Caco-2 (cell line): ENCODE measurements at regions not wholly inside any gene's neighbourhood (a gene's known extent, or its start where the extent isn't known, plus 50 kb on each side); places are given as distances from the start of the nearest gene placed in this dataset.

Experiments
- BruUV-seq: library from RNA; stranded (reverse); fragments of 400-500 nt; replicated peaks from 2 replicates; lab custom pipeline; 2021; lab: Mats Ljungman, UMichigan
- CTCF ChIA-PET: fragments of 300-600 bp; sonication (Branson Sonifier 250); formaldehyde crosslinking; loops from one replicate; lab custom pipeline; 2022; ENCODE audit warnings: antibody characterized with exemption; lab: Charles Lee
- POLR2A ChIA-PET: fragments of 300-600 bp; sonication (Branson Sonifier 250); formaldehyde crosslinking; loops from one replicate; lab custom pipeline; 2022; ENCODE audit warnings: antibody characterized with exemption; lab: Charles Lee
- DNase-seq, 2 experiments: peaks; one replicate each; pipeline versions ENCODE4 v3.0.0 to v3.0.0-alpha.2; 2020 to 2022
- H3K27me3 ChIP-seq: replicated peaks from 2 replicates; pipeline ENCODE4 v1.6.0; 2011; ENCODE audit warnings: low read length; ENCODE audit not compliant: control insufficient read depth, insufficient read depth
- H3K36me3 ChIP-seq: 2 replicates; pipeline ENCODE4 v1.5.1; 2011; ENCODE audit warnings: low read length; ENCODE audit not compliant: control insufficient read depth, insufficient read depth
- H3K4me1 ChIP-seq: fragments of 250-450 bp; sonication (Bioruptor Pico); 2 replicates; pipeline ENCODE4 v1.5.1; 2020; ENCODE audit warnings: mild to moderate bottlenecking
- H3K4me3 ChIP-seq: 2 replicates; pipeline ENCODE4 v1.5.1; 2011; ENCODE audit warnings: low read depth, mild to moderate bottlenecking, control low read depth, low read length
- H3K9me3 ChIP-seq: fragments of 250-450 bp; sonication (Bioruptor Pico); 2 replicates; pipeline ENCODE4 v1.5.1; 2020; ENCODE audit warnings: mild to moderate bottlenecking, moderate library complexity
- H3K27ac Mint-ChIP-seq: one replicate; pipeline ENCODE4 v1.8.0; 2022; ENCODE audit warnings: mixed read lengths; ENCODE audit not compliant: unreplicated experiment
- H3K27me3 Mint-ChIP-seq: one replicate; pipeline ENCODE4 v1.8.0; 2022; ENCODE audit warnings: mixed read lengths; ENCODE audit not compliant: insufficient read depth, unreplicated experiment
- H3K36me3 Mint-ChIP-seq: one replicate; pipeline ENCODE4 v1.8.0; 2022; ENCODE audit warnings: mild to moderate bottlenecking, mixed read lengths; ENCODE audit not compliant: insufficient read depth, unreplicated experiment
- H3K4me1 Mint-ChIP-seq: one replicate; pipeline ENCODE4 v1.8.0; 2022; ENCODE audit warnings: low read depth, mixed read lengths; ENCODE audit not compliant: unreplicated experiment
- H3K4me3 Mint-ChIP-seq: one replicate; pipeline ENCODE4 v1.8.0; 2022; ENCODE audit warnings: mild to moderate bottlenecking, moderate library complexity, mixed read lengths; ENCODE audit not compliant: unreplicated experiment
- H3K9me3 Mint-ChIP-seq: one replicate; pipeline ENCODE4 v1.8.0; 2022; ENCODE audit warnings: mixed read lengths; ENCODE audit not compliant: unreplicated experiment
- intact Hi-C: fragments of 100-400 bp; cut with micrococcal nuclease; formaldehyde crosslinking; loops from one replicate; pipeline ENCODE4 v1.10.0; 2022; ENCODE audit not compliant: unreplicated experiment
- TF ChIP-seq, protein P1 (sequence below), 2 experiments: fragments of 200-600 bp in 1 of 2; IDR thresholded peaks; 1 replicate in 1 of 2; 2 replicates in 1 of 2; pipeline versions ENCODE4 v1.5.1 to v1.8.0; 2011 to 2022; ENCODE audit warnings: antibody characterized with exemption in 1 of 2, control low read depth in 1 of 2, inconsistent platforms in 1 of 2, low read depth in 1 of 2, low read length in 1 of 2, mild to moderate bottlenecking in 1 of 2, moderate library complexity in 1 of 2; ENCODE audit not compliant: insufficient read depth in 1 of 2, severe bottlenecking in 1 of 2, unreplicated experiment in 1 of 2

DNA sequence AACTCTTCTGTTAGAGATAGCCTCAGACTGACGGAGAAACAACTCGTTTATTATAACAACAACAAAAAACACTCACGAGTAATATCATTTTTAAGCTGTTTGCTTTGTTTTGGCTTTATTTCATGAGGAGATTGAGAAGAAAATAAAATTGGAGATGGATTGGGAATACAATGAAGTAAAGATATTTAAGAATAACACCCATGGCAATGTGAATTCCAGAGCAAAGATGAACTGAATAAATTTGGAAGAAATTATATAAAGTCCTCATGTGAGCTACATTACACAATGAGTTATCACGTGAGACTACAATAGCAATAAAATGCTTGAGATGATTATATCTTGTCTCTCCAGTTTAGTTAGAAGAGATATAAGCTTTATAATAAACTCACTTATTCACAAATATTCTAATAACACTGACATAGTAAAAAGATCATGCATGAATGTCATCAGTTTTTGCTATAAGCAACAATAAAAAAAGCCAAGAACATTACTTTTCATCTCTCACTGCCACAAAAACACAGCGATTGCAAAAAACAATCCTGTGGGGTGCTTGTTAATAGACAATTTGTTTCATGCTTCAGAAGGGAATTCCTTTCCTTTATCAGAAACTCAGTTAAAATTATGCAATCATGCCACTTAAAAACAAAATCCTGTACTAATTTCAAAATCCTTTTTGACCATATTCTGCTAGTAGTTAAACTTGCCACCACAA is 696.7 kb upstream of the MARCKS start:
- Mint-ChIP-seq H3K4me3 (no peak overlapping the region), H3K4me1 (no peaks in the 10 kb centered on the region), H3K36me3 (no peaks in the 10 kb centered on the region), H3K9me3 (no peaks in the 10 kb centered on the region), H3K27ac (no peak overlapping the region), H3K27me3 (no peaks in the 10 kb centered on the region)
- DNase-seq = no peak
- intact Hi-C loops = no loop called here
- no TSS peak for BruUV-seq
- no peaks in the 10 kb centered on the region for H3K9me3 ChIP-seq
- H3K36me3 ChIP-seq = no peaks in the 10 kb centered on the region
- H3K4me3 ChIP-seq = no peak overlapping the region
- TF ChIP-seq, protein P1, sequence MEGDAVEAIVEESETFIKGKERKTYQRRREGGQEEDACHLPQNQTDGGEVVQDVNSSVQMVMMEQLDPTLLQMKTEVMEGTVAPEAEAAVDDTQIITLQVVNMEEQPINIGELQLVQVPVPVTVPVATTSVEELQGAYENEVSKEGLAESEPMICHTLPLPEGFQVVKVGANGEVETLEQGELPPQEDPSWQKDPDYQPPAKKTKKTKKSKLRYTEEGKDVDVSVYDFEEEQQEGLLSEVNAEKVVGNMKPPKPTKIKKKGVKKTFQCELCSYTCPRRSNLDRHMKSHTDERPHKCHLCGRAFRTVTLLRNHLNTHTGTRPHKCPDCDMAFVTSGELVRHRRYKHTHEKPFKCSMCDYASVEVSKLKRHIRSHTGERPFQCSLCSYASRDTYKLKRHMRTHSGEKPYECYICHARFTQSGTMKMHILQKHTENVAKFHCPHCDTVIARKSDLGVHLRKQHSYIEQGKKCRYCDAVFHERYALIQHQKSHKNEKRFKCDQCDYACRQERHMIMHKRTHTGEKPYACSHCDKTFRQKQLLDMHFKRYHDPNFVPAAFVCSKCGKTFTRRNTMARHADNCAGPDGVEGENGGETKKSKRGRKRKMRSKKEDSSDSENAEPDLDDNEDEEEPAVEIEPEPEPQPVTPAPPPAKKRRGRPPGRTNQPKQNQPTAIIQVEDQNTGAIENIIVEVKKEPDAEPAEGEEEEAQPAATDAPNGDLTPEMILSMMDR (IDR thresholded peaks at IDR 0.05; ENCODE audit: insufficient read depth in 1 of 2, low read depth in 1 of 2, low read length in 1 of 2, severe bottlenecking in 1 of 2, unreplicated experiment in 1 of 2) = no peak
- H3K4me1 ChIP-seq = no peaks in the 10 kb centered on the region
- POLR2A ChIA-PET = no interaction called here
- H3K27me3 ChIP-seq = no peaks in the 10 kb centered on the region
- CTCF ChIA-PET = no interaction called here

DNA sequence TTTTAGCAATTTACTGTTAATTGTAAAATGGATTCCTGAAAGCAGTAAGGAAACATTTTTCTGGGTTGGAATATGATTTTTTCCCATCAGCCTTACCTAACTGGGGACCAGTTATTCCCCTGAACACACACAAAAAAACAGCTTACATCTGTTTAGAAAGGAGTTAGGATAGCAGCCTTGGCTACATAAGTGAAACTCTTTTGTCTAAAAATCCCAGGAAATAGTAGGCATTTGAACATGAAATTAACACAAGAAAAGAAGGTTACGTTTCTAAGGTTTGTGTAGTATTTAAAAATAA is 696.2 kb upstream of the MARCKS start:
- Mint-ChIP-seq H3K4me1 (no peaks in the 10 kb centered on the region), H3K9me3 (no peaks in the 10 kb centered on the region), H3K4me3 (no peak overlapping the region), H3K36me3 (no peaks in the 10 kb centered on the region), H3K27ac (no peak overlapping the region), H3K27me3 (no peaks in the 10 kb centered on the region)
- H3K27me3 ChIP-seq = no peaks in the 10 kb centered on the region
- H3K36me3 ChIP-seq = no peaks in the 10 kb centered on the region
- TF ChIP-seq, protein P1 (IDR thresholded peaks at IDR 0.05; ENCODE audit: insufficient read depth in 1 of 2, low read depth in 1 of 2, low read length in 1 of 2, severe bottlenecking in 1 of 2, unreplicated experiment in 1 of 2) = no peak
- CTCF ChIA-PET = no interaction called here
- no peaks in the 10 kb centered on the region for H3K4me1 ChIP-seq
- H3K9me3 ChIP-seq = no peaks in the 10 kb centered on the region
- POLR2A ChIA-PET = no interaction called here
- BruUV-seq = no TSS peak
- intact Hi-C loops = no loop called here
- H3K4me3 ChIP-seq = no peak overlapping the region
- no peak for DNase-seq

DNA sequence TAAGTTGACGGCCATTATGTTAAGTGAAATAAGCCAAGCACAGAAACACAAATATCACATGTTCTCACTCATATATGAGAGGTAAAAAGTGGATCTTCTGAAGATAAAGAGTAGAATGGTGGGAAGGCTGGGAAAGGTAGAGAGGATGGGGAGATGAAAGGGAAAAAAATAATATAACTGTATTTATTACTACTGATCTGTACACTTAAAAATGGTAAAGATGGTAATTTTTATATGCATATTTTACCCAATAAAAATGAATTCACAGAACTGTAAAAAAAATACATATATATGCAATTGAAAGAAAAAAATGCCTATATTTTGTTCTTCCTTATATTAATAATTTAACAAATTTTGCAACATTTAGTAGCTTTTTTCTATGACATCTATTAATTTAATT is 694.4 kb upstream of the MARCKS start:
- intact Hi-C loops = no loop called here
- H3K36me3 ChIP-seq = no peaks in the 10 kb centered on the region
- BruUV-seq = no TSS peak
- ChIA-PET POLR2A (no interaction called here), CTCF (no interaction called here)
- no peaks in the 10 kb centered on the region for H3K27me3 ChIP-seq
- Mint-ChIP-seq H3K27me3 (no peaks in the 10 kb centered on the region), H3K27ac (no peak overlapping the region), H3K4me1 (no peaks in the 10 kb centered on the region), H3K36me3 (no peaks in the 10 kb centered on the region), H3K9me3 (no peaks in the 10 kb centered on the region), H3K4me3 (no peak overlapping the region)
- H3K9me3 ChIP-seq = no peaks in the 10 kb centered on the region
- H3K4me1 ChIP-seq = no peaks in the 10 kb centered on the region
- no peak for DNase-seq
- TF ChIP-seq, protein P1 (IDR thresholded peaks at IDR 0.05; ENCODE audit: insufficient read depth in 1 of 2, low read depth in 1 of 2, low read length in 1 of 2, severe bottlenecking in 1 of 2, unreplicated experiment in 1 of 2) = no peak
- H3K4me3 ChIP-seq = no peak overlapping the region
